ENCODE measurements at regions not wholly inside any gene's neighbourhood (a gene's known extent, or its start where the extent isn't known, plus 50 kb on each side); places are given as distances from the start of the nearest gene placed in this dataset.

GRCh38 chr5:116685069-116685468 lies 110.4 kb upstream of the SEMA6A start:
- TF ChIP-seq POLR2A (IDR thresholded peaks at IDR 0.05): no peak
- TF ChIP-seq CTCF (IDR thresholded peaks at IDR 0.05): no peak

Data from Peyer's patch (tissue), 4 donors.